Glomerular visceral epithelial cell (primary cell): ENCODE measurements at regions not wholly inside any gene's neighbourhood (a gene's known extent, or its start where the extent isn't known, plus 50 kb on each side); places are given as distances from the start of the nearest gene placed in this dataset.

Experiments used
- DNase-seq: peaks from one replicate; pipeline ENCODE4 v3.0.0-alpha.2; 2016; ENCODE audit errors: extremely low spot score

DNA sequence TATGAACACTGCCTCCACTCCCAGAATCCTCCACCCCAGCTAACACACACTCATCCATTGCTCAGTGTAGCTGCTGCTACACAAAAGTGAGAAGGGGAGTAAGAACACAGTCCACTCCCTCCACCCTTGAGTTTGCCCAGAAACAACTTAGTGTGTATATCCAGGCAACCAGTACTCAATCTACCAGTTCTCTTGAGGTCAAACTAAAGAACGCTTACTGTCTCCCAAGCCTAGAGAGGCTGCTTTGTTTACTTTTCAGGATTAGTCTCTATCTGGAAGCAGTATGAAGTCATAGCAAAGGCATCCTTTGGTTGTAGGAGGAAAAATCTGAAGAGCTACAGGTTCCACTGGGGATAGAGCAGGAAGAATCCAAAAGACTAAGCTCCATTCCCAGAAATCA is 296.3 kb downstream of the KCNN2 start:
- DNase-seq: no peak

DNA sequence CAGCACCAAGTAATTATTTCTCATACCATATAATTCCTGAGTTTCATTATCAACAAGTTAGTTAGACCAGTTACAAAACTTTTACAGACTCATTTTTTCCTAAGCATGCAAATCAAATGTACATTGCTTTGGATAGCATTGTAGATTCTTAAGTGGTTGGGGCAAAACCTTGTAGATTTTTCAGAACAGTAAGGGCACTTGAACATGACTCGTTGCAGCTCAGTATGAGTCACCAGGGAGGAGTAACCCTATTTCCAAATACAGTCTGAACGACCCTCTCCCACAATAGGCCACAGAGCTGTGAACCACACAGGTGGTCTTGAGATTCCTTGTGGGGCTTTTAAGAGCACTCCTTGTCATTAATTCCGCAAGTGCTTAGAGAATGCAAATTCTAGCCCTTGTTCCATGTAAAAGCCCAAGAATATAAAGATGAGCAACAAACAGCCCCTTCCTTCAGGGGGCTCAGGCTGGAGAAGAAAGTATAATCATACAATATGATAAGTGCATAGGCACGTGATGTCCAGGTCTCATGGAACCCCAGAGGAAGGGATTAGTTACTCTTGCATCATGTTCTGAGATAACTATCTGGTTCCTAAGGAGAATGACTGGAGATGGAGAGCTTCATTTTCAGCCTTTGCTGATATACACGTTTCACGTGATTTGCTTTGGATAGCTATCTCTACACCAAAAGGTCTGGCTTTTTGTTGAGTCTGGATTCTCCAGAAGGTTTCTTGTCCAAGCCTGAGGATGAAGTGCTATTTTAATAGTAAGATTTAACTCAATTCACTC is 295.7 kb downstream of the KCNN2 start:
- DNase-seq: no peak

DNA sequence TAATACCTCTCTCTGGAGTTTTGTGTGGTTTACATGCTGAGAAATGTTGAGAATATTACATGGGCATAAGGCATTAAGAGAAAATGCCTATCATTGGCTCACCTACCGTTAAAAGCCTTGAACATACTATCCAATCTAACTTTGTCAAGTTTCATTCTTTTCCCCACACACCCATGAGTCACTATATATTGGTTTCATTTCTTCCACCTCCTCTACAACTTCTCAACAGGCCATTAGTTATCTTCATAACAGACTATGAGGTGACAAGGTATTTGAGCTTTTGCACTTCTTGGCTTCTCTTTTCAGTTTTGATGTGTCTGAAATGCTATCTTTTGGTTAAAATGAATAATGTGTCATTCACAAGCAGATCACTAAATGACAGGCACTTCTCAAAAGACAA is 288.0 kb downstream of the KCNN2 start:
- DNase-seq: no peak

DNA sequence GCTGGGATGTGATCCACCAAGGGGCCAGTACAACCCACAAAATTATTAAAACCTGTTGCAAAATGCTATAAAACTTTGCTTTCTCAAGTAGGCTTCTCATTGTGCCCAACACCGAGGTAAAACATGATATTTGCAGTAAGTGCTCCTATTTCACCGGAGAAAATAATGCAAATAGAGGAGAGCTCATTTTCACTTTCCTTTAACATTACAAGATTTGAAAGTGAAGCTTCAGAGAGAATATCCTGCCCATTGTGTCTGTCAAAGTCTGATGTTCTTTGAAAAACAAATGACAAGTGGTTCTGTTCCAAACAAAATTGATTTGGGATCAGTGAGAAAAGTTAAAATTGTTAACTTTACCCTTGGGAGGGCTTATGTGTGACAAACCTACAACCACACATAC is 287.1 kb downstream of the KCNN2 start:
- DNase-seq: no peak

DNA sequence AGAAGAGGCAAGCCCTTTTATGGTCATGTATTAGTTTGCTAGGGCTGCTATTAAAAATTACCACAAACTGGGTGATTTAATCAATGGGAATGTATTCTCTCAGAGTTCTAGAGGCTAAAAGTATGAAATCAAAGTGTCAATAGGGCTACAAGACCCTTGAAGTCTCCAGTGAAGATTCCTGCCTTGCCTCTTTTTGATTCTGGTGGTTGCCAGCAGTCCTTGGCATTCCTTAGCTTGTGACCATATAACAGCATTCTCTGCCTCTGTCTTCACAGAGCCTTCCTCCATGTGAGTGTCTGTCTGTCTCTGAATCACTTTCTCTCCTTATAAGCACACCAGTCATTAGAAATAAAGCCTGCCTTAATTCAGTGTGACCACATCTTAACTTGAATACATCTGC is 282.7 kb downstream of the KCNN2 start:
- no peak for DNase-seq

DNA sequence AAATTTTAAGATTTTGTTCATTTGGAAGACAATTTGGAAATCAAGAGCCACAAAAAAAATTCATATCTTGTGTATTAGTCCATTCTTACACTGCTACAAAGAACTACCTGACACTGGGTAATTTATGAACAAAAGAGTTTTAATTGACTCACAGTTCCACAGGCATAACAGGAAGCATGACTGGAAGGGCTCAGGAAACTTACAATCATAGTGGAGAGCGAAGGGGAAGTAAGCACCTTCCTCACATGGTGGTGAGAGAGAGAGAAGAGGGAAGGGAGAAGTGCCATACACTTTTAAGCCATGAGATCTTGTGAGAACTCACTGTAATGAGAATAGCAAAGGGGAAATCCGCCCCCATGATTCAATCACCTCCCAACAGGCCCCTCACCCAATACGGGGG is 274.4 kb downstream of the KCNN2 start:
- DNase-seq: no peak

DNA sequence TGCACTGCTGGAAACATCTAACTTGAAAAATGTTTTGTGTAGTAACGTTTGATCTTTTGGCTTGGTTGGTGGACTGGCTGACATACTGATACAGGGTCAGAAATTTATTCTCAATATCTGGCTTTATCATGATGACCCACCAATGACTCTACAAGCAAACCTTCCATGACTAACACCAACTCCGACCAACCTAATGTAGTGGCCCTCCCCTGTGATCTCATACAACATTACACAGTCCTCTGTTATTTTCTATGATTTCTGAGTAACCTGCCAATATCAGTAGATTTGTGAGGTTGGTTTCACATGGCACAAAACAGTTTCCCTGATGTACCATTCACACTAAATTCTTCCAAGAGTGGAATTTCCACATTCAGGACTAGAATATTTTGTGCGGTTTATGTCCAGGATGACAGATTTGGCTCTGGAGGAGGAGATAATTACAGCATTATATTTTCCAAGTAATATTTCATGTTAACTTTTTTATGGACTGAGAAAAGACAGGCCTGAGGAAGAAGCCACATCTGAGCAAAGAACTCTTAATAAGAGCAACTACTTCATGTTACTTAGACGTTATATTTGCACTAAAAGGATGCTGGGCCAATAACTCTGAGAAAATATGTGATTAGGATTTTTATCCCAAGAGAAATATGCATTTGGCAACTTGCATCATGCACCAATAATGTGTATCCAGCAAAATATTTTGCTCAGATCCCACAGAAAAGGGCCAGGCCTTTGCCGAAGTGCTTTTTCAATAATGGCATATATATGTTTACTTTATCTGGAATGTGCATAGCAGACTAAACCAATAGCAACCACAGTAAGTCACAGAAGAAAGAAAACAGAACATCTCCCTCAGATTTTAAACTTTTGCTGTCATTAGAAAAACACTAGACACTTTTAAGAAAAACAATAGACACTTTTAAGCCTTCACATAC is 273.4 kb downstream of the KCNN2 start:
- no peak for DNase-seq

DNA sequence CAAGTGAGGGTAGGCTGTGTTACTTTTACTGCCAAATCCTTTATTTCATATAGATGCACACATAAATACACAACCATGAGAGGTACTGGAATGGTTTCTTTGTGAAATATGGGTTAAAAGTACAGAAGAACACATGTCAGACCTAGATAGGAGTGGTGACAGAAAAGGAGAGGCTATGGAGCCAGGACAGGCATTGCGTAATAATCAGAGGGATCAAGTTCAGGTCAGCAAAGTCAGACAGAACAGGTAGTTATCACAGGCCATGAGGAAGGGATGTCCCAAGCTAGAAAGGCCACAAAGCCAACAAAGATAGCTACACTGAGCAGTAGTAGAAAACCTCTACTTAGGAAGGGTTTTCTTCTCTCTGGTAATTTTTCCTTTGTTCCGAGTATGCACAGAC is 272.6 kb downstream of the KCNN2 start:
- no peak for DNase-seq

DNA sequence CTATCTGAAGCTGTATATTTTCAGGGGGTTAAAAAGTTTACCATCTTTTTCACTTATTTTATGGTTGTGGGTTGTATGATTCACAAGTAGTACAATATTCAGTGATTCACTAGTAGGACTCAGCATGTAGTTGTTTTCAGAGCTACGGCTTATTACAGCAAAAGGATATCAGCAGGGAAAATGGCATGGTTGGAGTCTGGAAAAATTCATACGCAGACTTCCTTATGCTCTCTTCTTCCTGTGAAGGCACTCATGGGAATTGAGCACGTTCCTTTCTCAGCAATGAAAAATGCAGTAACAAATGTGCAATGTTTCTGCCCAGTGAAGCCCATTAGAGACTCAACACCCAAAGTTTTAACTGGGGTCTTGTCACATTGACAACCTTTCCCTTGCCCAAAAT is 250.5 kb downstream of the KCNN2 start:
- DNase-seq: no peak

DNA sequence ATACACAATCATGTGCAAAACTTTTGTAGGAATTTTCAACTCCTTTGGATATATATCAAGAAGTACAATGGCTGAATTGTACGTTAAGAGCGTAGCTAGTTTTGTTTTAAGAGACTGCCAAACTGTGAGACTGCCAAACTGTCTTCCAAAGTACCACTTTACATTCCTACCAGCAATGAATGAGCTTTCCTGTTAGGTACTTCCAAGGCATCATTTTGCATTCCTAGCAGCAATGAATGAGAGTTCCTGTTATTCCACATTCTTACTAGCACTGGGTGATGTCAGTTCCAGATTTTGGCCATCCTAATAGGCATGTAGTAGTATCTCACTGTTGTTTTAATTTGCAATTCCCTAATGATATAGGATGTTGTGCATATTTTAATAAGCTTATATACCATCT is 219.3 kb downstream of the KCNN2 start:
- no peak for DNase-seq

DNA sequence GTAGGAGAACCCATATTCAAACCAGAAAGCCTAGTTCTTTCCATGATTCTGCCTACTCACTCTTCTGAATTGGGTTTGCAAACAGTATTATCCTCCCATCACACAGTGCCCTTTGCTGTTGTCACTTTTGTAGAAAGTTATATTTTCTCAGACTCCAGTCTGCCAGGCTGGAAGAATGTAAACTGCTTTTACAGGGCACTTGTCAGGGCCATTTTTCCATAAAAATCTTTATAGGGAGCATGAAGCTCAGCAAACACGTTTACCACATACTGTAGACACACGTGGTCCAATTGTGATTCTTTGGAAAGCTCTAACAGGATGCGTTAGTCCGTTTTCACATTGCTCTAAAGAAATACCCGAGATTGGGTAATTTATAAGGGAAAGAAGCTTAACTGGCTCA is 204.0 kb downstream of the KCNN2 start:
- DNase-seq: no peak

DNA sequence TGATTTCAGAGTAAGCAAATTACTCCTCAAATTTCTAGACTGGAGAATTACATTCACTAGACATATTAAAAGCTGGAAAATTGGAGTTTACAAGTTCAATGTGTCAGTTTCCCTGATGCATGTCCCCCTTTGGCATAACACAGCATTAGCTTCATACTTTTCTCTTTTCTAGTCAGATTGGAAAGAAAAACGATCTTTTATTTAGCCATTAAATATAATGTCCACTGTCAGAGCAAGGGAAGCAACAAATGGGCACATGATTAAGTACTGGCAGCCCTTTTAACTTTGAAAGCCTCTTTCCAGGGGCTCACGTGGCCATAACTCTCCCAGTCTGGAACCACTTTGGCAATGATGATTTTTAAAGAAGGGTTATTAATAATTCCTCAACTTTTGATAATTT is 203.3 kb downstream of the KCNN2 start:
- DNase-seq: no peak

DNA sequence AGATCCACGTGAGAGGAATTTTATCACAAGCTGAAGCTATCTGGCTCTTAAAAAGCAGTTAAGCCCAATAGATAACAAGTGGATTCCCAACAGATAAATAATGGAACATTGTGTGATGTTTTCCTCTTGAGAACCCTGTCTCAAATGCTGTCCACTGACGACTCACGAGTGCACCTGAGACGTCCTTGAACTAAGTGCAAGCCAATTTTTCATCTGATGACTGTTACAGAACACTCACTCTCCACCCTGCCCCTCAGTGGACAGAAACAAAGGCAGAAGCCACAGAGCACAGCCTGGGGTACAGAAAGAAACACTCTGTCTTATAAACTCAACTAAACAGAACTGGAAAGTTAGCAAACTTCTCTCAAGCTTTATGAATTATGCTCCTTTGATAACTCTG is 199.5 kb downstream of the KCNN2 start:
- DNase-seq: no peak
